ENCODE measurements at regions not wholly inside any gene's neighbourhood (a gene's known extent, or its start where the extent isn't known, plus 50 kb on each side); places are given as distances from the start of the nearest gene placed in this dataset.

- DNase-seq, result no peak
These were observed 182.5 kb upstream of the SERP2 start for GRCh38 chr13:44191103-44191502.

GRCh38 chr13:44191504-44192171 lies 182.0 kb upstream of the SERP2 start:
- peak; percentile 58 to 74 (median 60) for DNase-seq

- no peak for DNase-seq
These were observed 179.9 kb upstream of the SERP2 start for GRCh38 chr13:44193731-44194130.

GRCh38 chr13:44195245-44195644 lies 178.4 kb upstream of the SERP2 start:
- DNase-seq, result no peak

- DNase-seq, result no peak
These were observed 177.3 kb upstream of the SERP2 start for GRCh38 chr13:44196196-44196751.

GRCh38 chr13:44197791-44198770 lies 175.5 kb upstream of the SERP2 start:
- no peak for DNase-seq

GRCh38 chr13:44198826-44199225 lies 174.8 kb upstream of the SERP2 start:
- no peak for DNase-seq

GRCh38 chr13:44199627-44200207 lies 173.9 kb upstream of the SERP2 start:
- no peak for DNase-seq

- peak; percentile 24 to 51 (median 51) for DNase-seq
These were observed 167.2 kb upstream of the SERP2 start for GRCh38 chr13:44206434-44206833.

GRCh38 chr13:44207476-44207875 lies 166.1 kb upstream of the SERP2 start:
- DNase-seq, result no peak

- no peak for DNase-seq
These were observed 163.1 kb upstream of the SERP2 start for GRCh38 chr13:44210525-44210924.

- DNase-seq, result no peak
These were observed 162.3 kb upstream of the SERP2 start for GRCh38 chr13:44211286-44211685.

GRCh38 chr13:44211704-44212346 lies 161.8 kb upstream of the SERP2 start:
- no peak for DNase-seq

- no peak for DNase-seq
These were observed 160.8 kb upstream of the SERP2 start for GRCh38 chr13:44212633-44213396.

GRCh38 chr13:44218501-44219240 lies 155.0 kb upstream of the SERP2 start:
- DNase-seq, result no peak

GRCh38 chr13:44219577-44220548 lies 153.8 kb upstream of the SERP2 start:
- DNase-seq, result no peak

GRCh38 chr13:44220948-44221347 lies 152.7 kb upstream of the SERP2 start:
- DNase-seq, result no peak

- DNase-seq, result no peak
These were observed 152.0 kb upstream of the SERP2 start for GRCh38 chr13:44221657-44222056.

- DNase-seq, result no peak
These were observed 149.7 kb upstream of the SERP2 start for GRCh38 chr13:44223770-44224444.

Data from suppressor macrophage treated with lipopolysaccharide for 1 hour (primary cell).